ENCODE measurements at regions not wholly inside any gene's neighbourhood (a gene's known extent, or its start where the extent isn't known, plus 50 kb on each side); places are given as distances from the start of the nearest gene placed in this dataset.

DNA sequence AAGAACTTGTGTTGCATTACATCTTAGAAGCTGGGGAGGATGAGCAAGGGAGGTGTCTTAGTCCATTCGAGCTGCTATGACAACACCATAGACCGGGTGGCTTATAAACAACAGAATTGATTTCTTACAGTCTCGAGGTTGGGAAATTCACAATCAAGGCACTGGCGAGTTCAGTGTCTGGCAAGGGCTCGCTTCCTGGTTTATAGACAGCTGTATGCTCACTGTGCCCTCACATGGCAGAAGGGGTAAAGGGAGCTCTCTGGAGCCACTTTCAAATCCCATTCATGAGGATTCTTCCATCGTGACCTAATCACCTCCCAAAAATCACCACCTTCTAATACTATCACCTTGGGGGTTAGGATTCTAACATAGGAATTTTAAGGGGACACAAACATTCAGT lies 150.0 kb upstream of the NECTIN1 start:
- Mint-ChIP-seq H3K36me3 (ENCODE audit: low read depth) (no peaks in the 10 kb centered on the region), H3K4me1 (no peaks in the 10 kb centered on the region), H3K4me3 (no peak overlapping the region), H3K27me3 (peaks cover 60% of the 10 kb centered on the region), H3K27ac (no peak overlapping the region)
- no peak for DNase-seq
- no peaks in the 10 kb centered on the region for H3K9me3 ChIP-seq (ENCODE audit: control insufficient read depth, low read length, poor library complexity, severe bottlenecking)
- ATAC-seq = no peak

DNA sequence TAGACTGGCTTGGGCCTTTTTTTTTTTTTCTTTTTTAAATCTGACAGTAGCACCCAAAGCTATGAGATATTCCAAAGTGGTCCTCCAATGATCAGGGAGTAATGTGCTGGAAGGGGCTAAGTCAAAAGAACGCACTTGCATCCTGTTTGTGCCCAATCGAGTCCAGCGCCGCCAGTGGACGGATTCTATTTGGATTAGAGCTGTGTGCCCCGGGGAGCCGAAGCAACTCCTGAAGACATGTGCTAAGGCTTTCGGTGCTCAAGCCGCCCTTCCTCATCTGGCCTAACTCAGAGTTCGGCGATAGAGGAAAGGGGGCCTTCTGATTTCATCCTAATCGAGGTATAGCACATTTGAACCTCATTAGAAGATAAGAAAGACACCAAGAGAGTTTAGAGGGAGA lies 147.8 kb upstream of the NECTIN1 start:
- Mint-ChIP-seq H3K27me3 (peaks cover 42% of the 10 kb centered on the region), H3K4me3 (no peak overlapping the region), H3K4me1 (no peaks in the 10 kb centered on the region), H3K36me3 (ENCODE audit: low read depth) (no peaks in the 10 kb centered on the region), H3K27ac (no peak overlapping the region)
- H3K9me3 ChIP-seq (ENCODE audit: control insufficient read depth, low read length, poor library complexity, severe bottlenecking) = no peaks in the 10 kb centered on the region
- no peak for ATAC-seq
- DNase-seq = no peak

DNA sequence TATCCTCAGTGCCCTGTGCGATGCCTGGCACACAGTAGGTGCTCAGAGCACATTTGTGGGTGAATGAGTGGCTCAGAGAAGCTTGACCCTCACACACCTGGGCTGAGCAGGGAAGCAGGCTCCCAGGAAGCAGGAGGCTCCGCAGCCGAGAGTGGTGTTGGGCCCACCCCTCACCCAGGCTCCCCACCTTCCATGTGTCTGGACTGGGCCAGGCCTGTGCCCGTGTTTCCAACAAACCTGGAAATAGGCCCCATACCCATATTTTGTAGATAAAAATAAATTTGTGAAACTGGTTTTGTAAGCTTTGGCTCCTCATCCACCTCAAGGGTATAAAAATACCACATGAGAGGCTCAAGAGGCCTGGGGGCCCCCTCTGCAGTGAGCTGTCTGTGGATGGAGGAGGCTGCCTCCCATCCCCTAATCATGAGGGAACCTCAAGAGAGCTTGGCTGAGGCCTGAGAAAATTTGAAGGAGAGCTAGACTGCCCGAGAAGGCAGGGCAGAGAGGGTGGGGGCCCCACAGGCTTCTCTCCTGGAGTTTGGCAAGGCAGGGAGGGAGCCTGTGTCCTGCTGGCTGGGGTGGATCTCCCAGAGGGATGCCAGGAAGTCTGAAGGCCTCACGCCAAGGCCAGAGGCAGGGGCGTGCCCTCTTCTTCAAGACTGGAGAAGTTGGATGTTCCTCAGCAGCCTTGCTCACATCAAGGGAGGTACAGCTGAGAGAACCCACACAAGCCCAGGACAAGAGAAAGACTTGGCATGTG lies 147.0 kb upstream of the NECTIN1 start:
- Mint-ChIP-seq H3K36me3 (ENCODE audit: low read depth) (no peaks in the 10 kb centered on the region), H3K4me3 (no peak overlapping the region), H3K4me1 (no peaks in the 10 kb centered on the region), H3K27ac (no peak overlapping the region), H3K27me3 (peaks cover 36% of the 10 kb centered on the region)
- ATAC-seq (no peak), DNase-seq (no peak)
- no peaks in the 10 kb centered on the region for H3K9me3 ChIP-seq (ENCODE audit: control insufficient read depth, low read length, poor library complexity, severe bottlenecking)

GRCh38 chr11:119874660-119875238 lies 145.7 kb upstream of the NECTIN1 start:
- no peak for DNase-seq
- Mint-ChIP-seq H3K36me3 (ENCODE audit: low read depth) (no peaks in the 10 kb centered on the region), H3K27me3 (peaks cover 29% of the 10 kb centered on the region), H3K4me3 (no peak overlapping the region), H3K27ac (no peak overlapping the region), H3K4me1 (no peaks in the 10 kb centered on the region)
- no peaks in the 10 kb centered on the region for H3K9me3 ChIP-seq (ENCODE audit: control insufficient read depth, low read length, poor library complexity, severe bottlenecking)
- ATAC-seq = no peak

GRCh38 chr11:119873761-119874421 lies 144.9 kb upstream of the NECTIN1 start:
- H3K4me3 Mint-ChIP-seq = no peak overlapping the region
- H3K27ac Mint-ChIP-seq = no peak overlapping the region
- H3K4me1 Mint-ChIP-seq = no peaks in the 10 kb centered on the region
- no peak for ATAC-seq
- H3K9me3 ChIP-seq (ENCODE audit: control insufficient read depth, low read length, poor library complexity, severe bottlenecking) = no peaks in the 10 kb centered on the region
- H3K36me3 Mint-ChIP-seq (ENCODE audit: low read depth) = no peaks in the 10 kb centered on the region
- DNase-seq = no peak
- H3K27me3 Mint-ChIP-seq = peaks cover 20% of the 10 kb centered on the region

GRCh38 chr11:119872611-119873310 lies 143.8 kb upstream of the NECTIN1 start:
- no peak overlapping the region for H3K4me3 Mint-ChIP-seq
- no peaks in the 10 kb centered on the region for H3K4me1 Mint-ChIP-seq
- peaks cover 15% of the 10 kb centered on the region for H3K27me3 Mint-ChIP-seq
- H3K36me3 Mint-ChIP-seq (ENCODE audit: low read depth) = no peaks in the 10 kb centered on the region
- DNase-seq = no peak
- ATAC-seq = no peak
- no peaks in the 10 kb centered on the region for H3K9me3 ChIP-seq (ENCODE audit: control insufficient read depth, low read length, poor library complexity, severe bottlenecking)
- no peak overlapping the region for H3K27ac Mint-ChIP-seq

DNA sequence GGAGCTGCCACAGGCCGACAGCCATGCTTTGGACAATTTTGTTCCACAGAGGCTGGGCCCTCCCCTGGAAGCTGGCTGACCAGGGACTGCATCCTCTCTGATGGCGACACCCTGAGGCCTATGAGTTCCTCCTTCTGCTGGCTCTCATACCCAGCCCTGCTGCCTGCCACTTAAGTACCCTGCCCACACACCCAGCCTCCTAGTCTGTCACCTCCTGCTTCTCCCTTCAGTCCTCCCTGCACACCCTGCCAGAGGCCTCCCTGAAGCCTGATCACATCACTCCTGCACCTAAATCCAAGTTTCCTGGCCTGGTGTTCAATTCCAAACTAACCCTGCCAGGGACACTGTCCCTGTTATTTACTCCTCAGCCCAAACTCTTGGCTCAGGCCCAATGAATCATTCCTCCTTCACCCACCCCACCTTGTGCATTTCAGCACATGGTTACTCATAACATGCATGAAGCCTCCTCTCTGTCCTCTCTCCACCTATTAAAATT lies 136.7 kb upstream of the NECTIN1 start:
- Mint-ChIP-seq H3K27me3 (peaks cover 23% of the 10 kb centered on the region), H3K4me1 (no peaks in the 10 kb centered on the region), H3K36me3 (ENCODE audit: low read depth) (no peaks in the 10 kb centered on the region), H3K4me3 (no peak overlapping the region), H3K27ac (no peak overlapping the region)
- ATAC-seq (no peak), DNase-seq (no peak)
- H3K9me3 ChIP-seq (ENCODE audit: control insufficient read depth, low read length, poor library complexity, severe bottlenecking) = no peaks in the 10 kb centered on the region

DNA sequence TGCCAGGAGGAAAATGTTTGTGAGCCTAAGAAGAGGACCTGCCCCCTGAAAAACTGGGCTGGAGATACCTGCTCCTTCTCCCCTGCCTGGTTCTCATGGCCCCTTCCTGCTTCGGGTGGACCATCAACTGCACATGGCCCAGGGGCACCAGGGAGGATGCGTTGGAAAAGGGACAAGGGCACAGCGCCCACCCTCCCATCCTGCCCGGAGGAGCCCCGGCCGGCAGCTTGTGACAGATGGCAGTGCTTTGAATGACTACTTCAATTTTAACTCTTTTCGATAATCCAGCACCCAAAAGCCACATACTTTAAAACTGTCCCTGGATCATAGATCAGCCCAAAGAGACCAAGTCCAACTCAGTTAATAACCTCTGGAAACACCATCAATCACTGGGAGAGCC lies 135.8 kb upstream of the NECTIN1 start:
- Mint-ChIP-seq H3K4me1 (no peaks in the 10 kb centered on the region), H3K36me3 (ENCODE audit: low read depth) (no peaks in the 10 kb centered on the region), H3K27ac (no peak overlapping the region), H3K4me3 (no peak overlapping the region), H3K27me3 (peaks cover 29% of the 10 kb centered on the region)
- no peak for DNase-seq
- no peaks in the 10 kb centered on the region for H3K9me3 ChIP-seq (ENCODE audit: control insufficient read depth, low read length, poor library complexity, severe bottlenecking)
- no peak for ATAC-seq

DNA sequence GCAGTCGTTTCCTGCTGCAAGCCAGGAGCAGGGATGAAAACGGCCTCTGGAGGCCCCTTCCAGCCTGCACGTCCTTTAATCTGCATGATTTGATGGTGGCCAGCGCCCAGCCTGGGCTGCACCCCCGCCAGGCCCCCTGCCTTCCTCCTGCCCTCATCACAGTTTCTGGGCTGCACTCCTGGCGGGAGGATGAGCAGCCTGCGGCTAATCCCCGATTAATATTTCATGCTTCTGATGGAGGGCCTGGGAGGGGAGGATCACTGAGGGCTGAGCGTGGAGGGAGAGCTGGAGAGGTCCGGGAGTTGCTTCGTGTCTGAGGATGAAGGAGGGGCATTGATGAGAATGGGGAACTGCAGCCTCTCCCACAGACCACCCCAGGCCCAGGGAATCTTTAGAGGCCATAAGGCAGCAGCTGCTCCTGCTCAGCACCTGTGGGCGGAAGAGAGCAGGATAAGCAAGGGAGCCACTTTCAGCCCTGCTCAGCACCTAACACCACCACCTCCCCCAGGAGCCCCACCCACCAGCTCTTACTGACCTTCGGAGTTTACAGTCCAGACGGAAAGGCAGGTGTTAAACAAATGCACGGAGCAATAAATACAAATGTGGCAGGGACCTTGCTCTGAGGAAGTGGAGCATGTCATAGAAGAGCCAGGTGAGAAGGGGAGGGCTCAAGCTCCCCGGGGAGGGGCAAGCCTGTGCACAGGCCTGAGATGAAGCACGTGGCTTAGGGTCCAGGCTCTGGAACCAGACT lies 135.0 kb upstream of the NECTIN1 start:
- no peak overlapping the region for H3K27ac Mint-ChIP-seq
- no peaks in the 10 kb centered on the region for H3K4me1 Mint-ChIP-seq
- H3K9me3 ChIP-seq (ENCODE audit: control insufficient read depth, low read length, poor library complexity, severe bottlenecking) = no peaks in the 10 kb centered on the region
- peaks cover 36% of the 10 kb centered on the region for H3K27me3 Mint-ChIP-seq
- ATAC-seq (no peak), DNase-seq (no peak)
- no peak overlapping the region for H3K4me3 Mint-ChIP-seq
- no peaks in the 10 kb centered on the region for H3K36me3 Mint-ChIP-seq (ENCODE audit: low read depth)

GRCh38 chr11:119863236-119863635 lies 134.2 kb upstream of the NECTIN1 start:
- Mint-ChIP-seq H3K36me3 (ENCODE audit: low read depth) (no peaks in the 10 kb centered on the region), H3K4me3 (no peak overlapping the region), H3K4me1 (no peaks in the 10 kb centered on the region), H3K27ac (no peak overlapping the region), H3K27me3 (peaks cover 43% of the 10 kb centered on the region)
- DNase-seq (no peak), ATAC-seq (no peak)
- no peaks in the 10 kb centered on the region for H3K9me3 ChIP-seq (ENCODE audit: control insufficient read depth, low read length, poor library complexity, severe bottlenecking)

GRCh38 chr11:119861160-119861559 lies 132.2 kb upstream of the NECTIN1 start:
- no peak overlapping the region for H3K4me3 Mint-ChIP-seq
- no peaks in the 10 kb centered on the region for H3K9me3 ChIP-seq (ENCODE audit: control insufficient read depth, low read length, poor library complexity, severe bottlenecking)
- ATAC-seq (no peak), DNase-seq (no peak)
- no peak overlapping the region for H3K27ac Mint-ChIP-seq
- peaks cover 2% of the 10 kb centered on the region for H3K4me1 Mint-ChIP-seq
- H3K27me3 Mint-ChIP-seq = peaks cover 59% of the 10 kb centered on the region
- H3K36me3 Mint-ChIP-seq (ENCODE audit: low read depth) = no peaks in the 10 kb centered on the region

- no peak for DNase-seq
These were observed 131.6 kb upstream of the NECTIN1 start for GRCh38 chr11:119860561-119861094.

More at GRCh38 chr11:119860561-119861094, 131.6 kb upstream of the NECTIN1 start:
- Mint-ChIP-seq H3K36me3 (ENCODE audit: low read depth) (no peaks in the 10 kb centered on the region), H3K4me3 (no peak overlapping the region), H3K27me3 (peaks cover 60% of the 10 kb centered on the region), H3K4me1 (peaks cover 2% of the 10 kb centered on the region), H3K27ac (no peak overlapping the region)
- no peaks in the 10 kb centered on the region for H3K9me3 ChIP-seq (ENCODE audit: control insufficient read depth, low read length, poor library complexity, severe bottlenecking)
- ATAC-seq = no peak

Data from T-helper 17 cell (primary cell).